ENCODE measurements at regions not wholly inside any gene's neighbourhood (a gene's known extent, or its start where the extent isn't known, plus 50 kb on each side); places are given as distances from the start of the nearest gene placed in this dataset.

DNA sequence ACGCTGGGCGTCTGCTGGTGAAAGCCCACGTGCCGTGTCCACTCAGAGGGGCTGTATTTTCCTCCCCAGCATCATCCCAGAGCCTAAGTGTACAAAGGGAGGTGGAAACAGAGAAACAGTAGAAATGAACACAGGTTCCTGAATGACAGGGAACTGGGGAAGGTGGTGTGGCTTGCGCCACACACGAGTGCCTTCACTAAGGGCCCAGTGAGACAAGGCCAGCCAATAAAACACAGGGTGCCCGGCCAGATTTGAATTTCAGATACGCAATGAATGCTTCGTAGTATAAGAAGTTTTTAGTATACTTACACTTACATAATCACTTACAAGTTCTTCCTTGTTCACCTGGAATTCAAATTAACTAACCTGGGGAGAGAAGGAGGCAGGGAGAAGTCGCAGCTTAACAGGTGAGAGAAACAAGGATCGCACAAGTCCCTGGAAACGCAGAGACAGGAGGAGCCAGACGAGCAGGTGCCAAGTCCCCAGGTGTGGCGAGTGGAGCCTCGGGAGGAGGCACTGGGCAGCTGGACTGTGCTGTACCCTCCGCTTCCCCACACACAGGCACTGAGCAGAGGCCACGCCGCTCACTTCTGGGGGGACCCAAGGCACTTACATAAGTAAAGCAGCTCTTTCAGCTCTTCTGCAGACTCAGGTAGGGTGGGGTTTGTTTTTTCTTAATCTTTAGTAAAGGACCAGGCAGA lies 105.2 kb upstream of the MGMT start:
- no peak overlapping the region for H2AFZ ChIP-seq (ENCODE audit: low read depth)
- no peaks in the 10 kb centered on the region for H3K36me3 ChIP-seq (replicated peaks in 1 of 2; ENCODE audit: control insufficient read depth in 1 of 2, insufficient read depth in 2 of 2, low read length in 1 of 2)
- H3K4me1 ChIP-seq (ENCODE audit: control insufficient read depth in 1 of 2, insufficient read depth in 2 of 2, low read depth in 1 of 2, low read length in 1 of 2): no peaks in the 10 kb centered on the region
- WGBS (ENCODE audit: low lambda C conversion rate): 33% methylated on average over 17 of the region's 18 CpGs
- no peaks in the 10 kb centered on the region for H3K9me2 ChIP-seq
- H3K4me2 ChIP-seq: no peak overlapping the region
- POLR2A ChIA-PET: no interaction called here
- DNase-seq: no peak
- no peaks in the 10 kb centered on the region for H3K9me3 ChIP-seq
- H3K27ac ChIP-seq (ENCODE audit: low read depth in 2 of 2, low read length in 1 of 2): no peak overlapping the region
- H4K20me1 ChIP-seq (ENCODE audit: insufficient read depth): no peaks in the 10 kb centered on the region
- H3K9ac ChIP-seq: no peak overlapping the region
- no peaks in the 10 kb centered on the region for H3F3A ChIP-seq (replicated peaks; ENCODE audit: insufficient read depth)
- no peaks in the 10 kb centered on the region; the same call in 1 of the 2 replicates for H3K79me2 ChIP-seq (ENCODE audit: insufficient read depth)
- H3K27me3 ChIP-seq (ENCODE audit: insufficient read depth): no peaks in the 10 kb centered on the region
- CTCF ChIA-PET: interaction anchor here (0.7 kb wide), 1 partner anchor 51 kb away, joined by 3 read pairs; no protein-coding TSS in a partner anchor
- no peak overlapping the region for H3K4me3 ChIP-seq (ENCODE audit: low read depth in 2 of 2, low read length in 1 of 2)
- TF ChIP-seq FOSL2 (IDR thresholded peaks at IDR 0.05; ENCODE audit: borderline replicate concordance, low read depth): no peak
- no peak for TF ChIP-seq ELF1 (IDR thresholded peaks at IDR 0.05)

- Histone ChIP-seq H3F3A (replicated peaks; ENCODE audit: insufficient read depth) (no peaks in the 10 kb centered on the region), H2AFZ (ENCODE audit: low read depth) (no peak overlapping the region), H3K27ac (ENCODE audit: low read depth in 2 of 2, low read length in 1 of 2) (no peak overlapping the region), H3K9me2 (no peaks in the 10 kb centered on the region), H3K4me3 (ENCODE audit: low read depth in 2 of 2, low read length in 1 of 2) (no peak overlapping the region), H3K36me3 (replicated peaks in 1 of 2; ENCODE audit: control insufficient read depth in 1 of 2, insufficient read depth in 2 of 2, low read length in 1 of 2) (no peaks in the 10 kb centered on the region), H3K9ac (no peak overlapping the region), H3K9me3 (no peaks in the 10 kb centered on the region), H4K20me1 (ENCODE audit: insufficient read depth) (no peaks in the 10 kb centered on the region), H3K4me2 (no peak overlapping the region), H3K79me2 (ENCODE audit: insufficient read depth) (no peaks in the 10 kb centered on the region), H3K27me3 (ENCODE audit: insufficient read depth) (no peaks in the 10 kb centered on the region), H3K4me1 (ENCODE audit: control insufficient read depth in 1 of 2, insufficient read depth in 2 of 2, low read depth in 1 of 2, low read length in 1 of 2) (no peaks in the 10 kb centered on the region; a peak in 1 of 4 replicates)
- WGBS (ENCODE audit: low lambda C conversion rate): 49% methylated on average over 6 of the region's 6 CpGs
- DNase-seq: no peak
- ChIA-PET POLR2A (no interaction called here), CTCF (no interaction called here)
- no peak for TF ChIP-seq NFIC (IDR thresholded peaks at IDR 0.05; ENCODE audit: borderline replicate concordance)
- TF ChIP-seq RXRA (IDR thresholded peaks at IDR 0.05; ENCODE audit: borderline replicate concordance, low read depth): no peak
- no peak for TF ChIP-seq ZBTB33 (IDR thresholded peaks at IDR 0.05; ENCODE audit: borderline replicate concordance, low read depth)
- TF ChIP-seq RCOR1 (IDR thresholded peaks at IDR 0.05; ENCODE audit: low read length): no peak
- TF ChIP-seq GATA2 (CRISPR knock-in tag; IDR thresholded peaks at IDR 0.05): no peak
- TF ChIP-seq EZH2phosphoT487 (IDR thresholded peaks at IDR 0.05; ENCODE audit: borderline replicate concordance, low read depth): no peak
- no peak for TF ChIP-seq EP300 (IDR thresholded peaks at IDR 0.05; ENCODE audit: borderline replicate concordance in 1 of 2, low read depth in 1 of 2, low read length in 1 of 2)
- TF ChIP-seq RAD21 (IDR thresholded peaks at IDR 0.05; ENCODE audit: low read length): no peak
- TF ChIP-seq TAF1 (IDR thresholded peaks at IDR 0.05; ENCODE audit: borderline replicate concordance, low read depth, low read length): no peak
- TF ChIP-seq MXI1 (IDR thresholded peaks at IDR 0.05; ENCODE audit: low read depth, low read length): no peak
- no peak for TF ChIP-seq TCF12 (IDR thresholded peaks at IDR 0.05)
- TF ChIP-seq RFX5 (IDR thresholded peaks at IDR 0.05; ENCODE audit: low read length): no peak
- TF ChIP-seq CHD2 (IDR thresholded peaks at IDR 0.05; ENCODE audit: low read length, partially characterized antibody): no peak
- TF ChIP-seq USF1 (IDR thresholded peaks at IDR 0.05; ENCODE audit: borderline replicate concordance, low read depth): no peak
- TF ChIP-seq, protein P1, sequence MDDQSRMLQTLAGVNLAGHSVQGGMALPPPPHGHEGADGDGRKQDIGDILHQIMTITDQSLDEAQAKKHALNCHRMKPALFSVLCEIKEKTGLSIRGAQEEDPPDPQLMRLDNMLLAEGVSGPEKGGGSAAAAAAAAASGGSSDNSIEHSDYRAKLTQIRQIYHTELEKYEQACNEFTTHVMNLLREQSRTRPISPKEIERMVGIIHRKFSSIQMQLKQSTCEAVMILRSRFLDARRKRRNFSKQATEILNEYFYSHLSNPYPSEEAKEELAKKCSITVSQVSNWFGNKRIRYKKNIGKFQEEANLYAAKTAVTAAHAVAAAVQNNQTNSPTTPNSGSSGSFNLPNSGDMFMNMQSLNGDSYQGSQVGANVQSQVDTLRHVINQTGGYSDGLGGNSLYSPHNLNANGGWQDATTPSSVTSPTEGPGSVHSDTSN (IDR thresholded peaks at IDR 0.05): no peak
- no peak for TF ChIP-seq FOSL2 (IDR thresholded peaks at IDR 0.05; ENCODE audit: borderline replicate concordance, low read depth)
- TF ChIP-seq, protein P2, sequence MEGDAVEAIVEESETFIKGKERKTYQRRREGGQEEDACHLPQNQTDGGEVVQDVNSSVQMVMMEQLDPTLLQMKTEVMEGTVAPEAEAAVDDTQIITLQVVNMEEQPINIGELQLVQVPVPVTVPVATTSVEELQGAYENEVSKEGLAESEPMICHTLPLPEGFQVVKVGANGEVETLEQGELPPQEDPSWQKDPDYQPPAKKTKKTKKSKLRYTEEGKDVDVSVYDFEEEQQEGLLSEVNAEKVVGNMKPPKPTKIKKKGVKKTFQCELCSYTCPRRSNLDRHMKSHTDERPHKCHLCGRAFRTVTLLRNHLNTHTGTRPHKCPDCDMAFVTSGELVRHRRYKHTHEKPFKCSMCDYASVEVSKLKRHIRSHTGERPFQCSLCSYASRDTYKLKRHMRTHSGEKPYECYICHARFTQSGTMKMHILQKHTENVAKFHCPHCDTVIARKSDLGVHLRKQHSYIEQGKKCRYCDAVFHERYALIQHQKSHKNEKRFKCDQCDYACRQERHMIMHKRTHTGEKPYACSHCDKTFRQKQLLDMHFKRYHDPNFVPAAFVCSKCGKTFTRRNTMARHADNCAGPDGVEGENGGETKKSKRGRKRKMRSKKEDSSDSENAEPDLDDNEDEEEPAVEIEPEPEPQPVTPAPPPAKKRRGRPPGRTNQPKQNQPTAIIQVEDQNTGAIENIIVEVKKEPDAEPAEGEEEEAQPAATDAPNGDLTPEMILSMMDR (IDR thresholded peaks at IDR 0.05): no peak
- no peak for TF ChIP-seq ELF1 (IDR thresholded peaks at IDR 0.05)
- no peak for TF ChIP-seq GABPA (IDR thresholded peaks at IDR 0.05; ENCODE audit: low read depth)
- no peak for TF ChIP-seq NRF1 (IDR thresholded peaks at IDR 0.05; ENCODE audit: low read depth, low read length)
Measured at GRCh38 chr10:129364949-129365348, 102.1 kb upstream of the MGMT start.
